ENCODE measurements at regions not wholly inside any gene's neighbourhood (a gene's known extent, or its start where the extent isn't known, plus 50 kb on each side); places are given as distances from the start of the nearest gene placed in this dataset.

GRCh38 chr2:7333960-7334493, 416.8 kb downstream of the RNF144A start:
- DNase-seq (ENCODE audit: low read depth, low spot score) = no peak
- POLR2A ChIA-PET = no interaction called here
- TF ChIP-seq CTCF (IDR thresholded peaks at IDR 0.05; ENCODE audit: insufficient read depth, low read length, missing control alignments) = no peak
- H3K4me3 ChIP-seq (ENCODE audit: low read depth, low read length) = no peak overlapping the region
- CTCF ChIA-PET = no interaction called here

DNA sequence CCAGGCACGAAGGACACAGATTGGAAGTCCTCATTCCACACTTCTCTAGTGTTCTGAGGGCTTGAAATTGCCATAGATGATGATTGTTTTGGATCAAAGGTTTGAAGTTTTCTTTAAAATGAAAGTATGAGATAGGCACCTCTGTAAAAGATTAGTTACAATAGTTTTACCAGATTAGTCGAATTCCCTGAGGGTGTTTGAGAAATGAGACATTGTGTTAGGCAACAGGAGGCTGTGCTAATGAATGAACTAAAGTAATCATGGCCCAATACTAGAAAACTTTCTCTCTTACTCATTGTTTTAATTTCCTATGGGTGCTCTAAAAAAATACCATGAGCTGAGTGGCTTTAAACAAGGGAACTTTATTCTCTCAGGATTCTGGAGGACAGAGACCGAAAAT, 421.7 kb downstream of the RNF144A start:
- CTCF ChIA-PET = no interaction called here
- POLR2A ChIA-PET = no interaction called here
- no peak for DNase-seq (ENCODE audit: low read depth, low spot score)
- no peak overlapping the region for H3K4me3 ChIP-seq (ENCODE audit: low read depth, low read length)
- no peak for TF ChIP-seq CTCF (IDR thresholded peaks at IDR 0.05; ENCODE audit: insufficient read depth, low read length, missing control alignments)

DNA sequence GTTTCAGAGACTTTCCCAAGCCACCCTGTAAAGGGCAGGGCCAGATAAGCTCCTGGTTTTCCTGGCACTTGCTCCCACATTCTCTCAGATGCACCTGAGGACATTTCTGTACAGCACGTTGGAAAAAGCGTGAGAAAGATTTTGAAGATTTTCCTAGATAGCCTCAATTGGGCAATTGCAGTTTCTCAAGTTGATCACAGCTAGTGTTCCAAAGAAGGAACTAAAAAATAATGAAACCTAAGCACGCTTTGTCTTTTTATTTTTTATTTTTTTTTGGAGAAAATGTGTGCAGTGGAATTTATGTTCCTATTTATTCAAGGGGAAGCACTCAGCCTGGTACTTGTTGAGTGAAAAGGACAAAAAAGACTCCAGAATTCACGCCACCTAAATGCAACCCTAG, 429.1 kb downstream of the RNF144A start:
- CTCF ChIA-PET = no interaction called here
- POLR2A ChIA-PET = no interaction called here
- no peak for DNase-seq (ENCODE audit: low read depth, low spot score)

DNA sequence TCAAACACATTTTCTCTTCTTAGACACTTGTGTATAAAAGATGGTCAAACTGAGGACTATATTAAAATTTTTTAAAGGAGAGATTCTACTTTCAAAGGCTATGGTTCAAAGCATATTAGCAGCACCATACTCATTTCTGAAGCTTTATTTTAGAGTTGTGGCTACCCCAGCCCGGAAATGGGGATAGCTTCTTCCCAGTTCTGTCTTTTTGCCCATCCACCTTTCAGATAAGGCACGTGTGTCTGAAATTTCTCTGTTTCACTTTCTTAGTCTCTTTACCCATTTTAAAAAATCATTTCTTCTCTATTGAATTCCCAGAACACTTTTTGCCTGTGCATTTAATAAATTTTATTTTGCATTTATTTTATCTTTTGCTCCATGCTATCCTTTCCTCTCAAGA, 431.5 kb downstream of the RNF144A start:
- POLR2A ChIA-PET = no interaction called here
- no peak overlapping the region for H3K4me3 ChIP-seq (ENCODE audit: low read depth, low read length)
- no peak for TF ChIP-seq CTCF (IDR thresholded peaks at IDR 0.05; ENCODE audit: insufficient read depth, low read length, missing control alignments)
- DNase-seq (ENCODE audit: low read depth, low spot score) = no peak
- CTCF ChIA-PET = no interaction called here

More for the DNA sequence above, 429.1 kb downstream of the RNF144A start:
- TF ChIP-seq CTCF (IDR thresholded peaks at IDR 0.05; ENCODE audit: insufficient read depth, low read length, missing control alignments) = no peak
- no peak overlapping the region for H3K4me3 ChIP-seq (ENCODE audit: low read depth, low read length)

GRCh38 chr2:7352191-7352590, 435.0 kb downstream of the RNF144A start:
- CTCF ChIA-PET = no interaction called here
- H3K4me3 ChIP-seq (ENCODE audit: low read depth, low read length) = no peak overlapping the region
- no peak for DNase-seq (ENCODE audit: low read depth, low spot score)
- TF ChIP-seq CTCF (IDR thresholded peaks at IDR 0.05; ENCODE audit: insufficient read depth, low read length, missing control alignments) = no peak
- POLR2A ChIA-PET = no interaction called here

GRCh38 chr2:7353571-7353970, 436.4 kb downstream of the RNF144A start:
- DNase-seq (ENCODE audit: low read depth, low spot score) = no peak
- no peak for TF ChIP-seq CTCF (IDR thresholded peaks at IDR 0.05; ENCODE audit: insufficient read depth, low read length, missing control alignments)
- no peak overlapping the region for H3K4me3 ChIP-seq (ENCODE audit: low read depth, low read length)
- POLR2A ChIA-PET = no interaction called here
- CTCF ChIA-PET = no interaction called here
